ENCODE measurements at regions not wholly inside any gene's neighbourhood (a gene's known extent, or its start where the extent isn't known, plus 50 kb on each side); places are given as distances from the start of the nearest gene placed in this dataset.

DNA sequence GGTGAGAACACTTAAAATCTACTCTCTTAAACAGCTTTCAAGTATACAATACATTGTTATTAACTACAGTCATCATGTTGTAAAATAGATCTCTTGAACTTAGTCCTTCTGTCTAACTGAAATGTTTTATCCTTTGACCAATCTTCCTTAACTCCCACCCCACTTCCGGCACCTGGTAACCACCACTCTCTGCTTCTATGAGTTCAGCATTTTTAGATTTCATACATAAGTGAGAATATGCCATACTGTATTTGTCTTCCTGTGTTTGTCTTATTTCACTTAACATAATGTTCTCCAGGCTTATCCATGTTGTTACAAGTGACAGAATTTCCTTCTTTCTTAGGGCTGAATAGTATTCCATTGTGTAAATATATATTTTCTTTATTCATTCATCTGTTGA, 144.1 kb upstream of the TRPC4 start:
- Histone ChIP-seq H3K14ac (ENCODE audit: insufficient read depth, low read length) (no peak overlapping the region), H3K4me1 (ENCODE audit: insufficient read depth, low read length) (no peaks in the 10 kb centered on the region), H3K27ac (ENCODE audit: insufficient read length, low read depth, low read length) (no peak overlapping the region), H2BK20ac (ENCODE audit: low read depth, low read length, poor library complexity, severe bottlenecking) (no peak overlapping the region), H3K4ac (ENCODE audit: low read depth, low read length) (no peak overlapping the region), H3K9ac (ENCODE audit: extremely low read depth, insufficient read length, low read length) (no peak overlapping the region), H3K79me2 (ENCODE audit: insufficient read depth, low read length) (no peaks in the 10 kb centered on the region), H2AFZ (ENCODE audit: low read length) (no peak overlapping the region), H3K79me1 (ENCODE audit: insufficient read depth, low read depth, low read length, poor library complexity, severe bottlenecking) (no peaks in the 10 kb centered on the region), H3K27me3 (ENCODE audit: insufficient read depth, low read length) (no peaks in the 10 kb centered on the region), H2BK15ac (ENCODE audit: low read depth, low read length) (no peak overlapping the region), H3K18ac (ENCODE audit: insufficient read length, low read depth, low read length) (no peak overlapping the region), H2BK5ac (ENCODE audit: insufficient read length, low read length) (no peak overlapping the region), H3K56ac (ENCODE audit: insufficient read length, low read depth, low read length) (no peak overlapping the region), H4K5ac (ENCODE audit: insufficient read length, low read depth, low read length) (no peak overlapping the region), H3K4me2 (ENCODE audit: insufficient read depth, insufficient read length, low read length) (no peak overlapping the region), H3K23me2 (ENCODE audit: insufficient read length, low read depth, low read length, poor library complexity, severe bottlenecking) (no peaks in the 10 kb centered on the region), H2BK12ac (ENCODE audit: insufficient read length, low read depth, low read length) (no peak overlapping the region), H2BK120ac (ENCODE audit: low read depth, low read length, poor library complexity, severe bottlenecking) (no peak overlapping the region), H3T11ph (ENCODE audit: low read length) (no peak overlapping the region), H3K23ac (ENCODE audit: insufficient read length, low read depth, low read length) (no peak overlapping the region), H4K91ac (ENCODE audit: insufficient read length, low read depth, low read length) (no peak overlapping the region), H3K9me3 (ENCODE audit: control insufficient read depth, low read depth, low read length) (no peaks in the 10 kb centered on the region), H2AK5ac (ENCODE audit: insufficient read length, low read length) (no peak overlapping the region), H4K20me1 (ENCODE audit: control insufficient read depth, insufficient read depth, insufficient read length) (no peaks in the 10 kb centered on the region), H4K8ac (replicated peaks; ENCODE audit: insufficient read length, low read depth, low read length) (no peak overlapping the region)
- TF ChIP-seq, protein P1, sequence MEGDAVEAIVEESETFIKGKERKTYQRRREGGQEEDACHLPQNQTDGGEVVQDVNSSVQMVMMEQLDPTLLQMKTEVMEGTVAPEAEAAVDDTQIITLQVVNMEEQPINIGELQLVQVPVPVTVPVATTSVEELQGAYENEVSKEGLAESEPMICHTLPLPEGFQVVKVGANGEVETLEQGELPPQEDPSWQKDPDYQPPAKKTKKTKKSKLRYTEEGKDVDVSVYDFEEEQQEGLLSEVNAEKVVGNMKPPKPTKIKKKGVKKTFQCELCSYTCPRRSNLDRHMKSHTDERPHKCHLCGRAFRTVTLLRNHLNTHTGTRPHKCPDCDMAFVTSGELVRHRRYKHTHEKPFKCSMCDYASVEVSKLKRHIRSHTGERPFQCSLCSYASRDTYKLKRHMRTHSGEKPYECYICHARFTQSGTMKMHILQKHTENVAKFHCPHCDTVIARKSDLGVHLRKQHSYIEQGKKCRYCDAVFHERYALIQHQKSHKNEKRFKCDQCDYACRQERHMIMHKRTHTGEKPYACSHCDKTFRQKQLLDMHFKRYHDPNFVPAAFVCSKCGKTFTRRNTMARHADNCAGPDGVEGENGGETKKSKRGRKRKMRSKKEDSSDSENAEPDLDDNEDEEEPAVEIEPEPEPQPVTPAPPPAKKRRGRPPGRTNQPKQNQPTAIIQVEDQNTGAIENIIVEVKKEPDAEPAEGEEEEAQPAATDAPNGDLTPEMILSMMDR (conservative IDR thresholded peaks at IDR 0.05) = no peak
- peaks cover 11 to 18% of the 10 kb centered on the region in 2 experiments; a peak in 4 of 5 replicates for H3K9me3 Mint-ChIP-seq
- no peak for DNase-seq
- no CpG with 5 or more reads among the region's 1 CpG for WGBS (ENCODE audit: extremely low coverage, insufficient read length, low lambda C conversion rate)
- peaks cover 0 to 16% (median 4%) of the 10 kb centered on the region in 3 experiments; a peak in 5 of 7 replicates for H3K36me3 Mint-ChIP-seq (ENCODE audit: insufficient read depth in 1 of 3, low read depth in 3 of 3)
- no peaks in the 10 kb centered on the region for H3K4me1 Mint-ChIP-seq
- H3K27me3 Mint-ChIP-seq (ENCODE audit: low read depth) = no peaks in the 10 kb centered on the region
- no peak overlapping the region for H3K4me3 Mint-ChIP-seq
- H3K27ac Mint-ChIP-seq = no peak overlapping the region

All from H9 (cell line).